ENCODE measurements at regions not wholly inside any gene's neighbourhood (a gene's known extent, or its start where the extent isn't known, plus 50 kb on each side); places are given as distances from the start of the nearest gene placed in this dataset.
A peak's percentile ranks its signal among the peaks of the same experiment; 100 is the strongest.
"Not testable (repeated sequence)": the region's sequence is repeated elsewhere in the genome, so short reads cannot be mapped to it uniquely, and the experiment has no call there.

GRCh38 chr12:73053893-73054292 lies 781.7 kb downstream of the TRHDE start:
- no peak for DNase-seq

DNA sequence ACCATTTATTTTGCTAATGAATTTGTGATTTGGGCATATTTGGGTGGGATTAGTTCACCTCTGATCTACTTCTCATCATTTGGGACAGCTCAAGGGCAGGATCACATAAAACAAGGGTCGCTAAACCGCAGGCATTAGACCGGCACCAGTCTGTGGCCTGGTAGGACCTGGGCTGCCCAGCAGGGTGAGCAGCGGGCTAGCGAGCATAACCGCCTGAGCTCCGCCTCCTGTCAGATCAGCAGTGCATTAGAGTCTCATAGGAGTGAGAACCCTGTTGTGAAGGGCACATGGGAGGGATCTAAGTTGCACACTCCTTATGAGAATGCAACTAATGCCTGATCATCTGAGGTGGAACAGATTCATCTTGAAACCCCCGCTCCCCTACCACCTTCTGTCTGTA lies 785.3 kb downstream of the TRHDE start:
- no peak for DNase-seq

DNA sequence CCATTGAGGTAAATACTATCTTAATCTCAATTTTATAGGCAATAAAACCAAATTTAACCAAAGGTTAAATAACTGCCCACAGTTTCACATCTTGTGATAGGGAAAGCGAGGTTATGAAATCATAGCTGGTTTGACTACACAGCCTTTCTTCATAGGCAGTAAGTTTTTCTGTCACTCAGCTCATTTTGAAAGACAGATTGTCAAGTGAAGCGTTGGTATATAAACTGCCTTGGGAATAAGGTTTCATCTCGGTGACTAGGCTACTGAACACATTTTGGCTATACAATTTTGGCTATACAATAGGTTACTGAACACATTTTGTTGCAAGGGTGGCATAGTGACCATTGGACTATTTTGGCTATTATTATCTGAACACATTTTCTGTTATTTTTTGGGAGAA lies 793.7 kb downstream of the TRHDE start:
- DNase-seq, result no peak

- DNase-seq, result no peak
Observed at GRCh38 chr12:73067616-73068015, 795.4 kb downstream of the TRHDE start.

GRCh38 chr12:73072214-73072613 lies 800.0 kb downstream of the TRHDE start:
- no peak for DNase-seq

DNA sequence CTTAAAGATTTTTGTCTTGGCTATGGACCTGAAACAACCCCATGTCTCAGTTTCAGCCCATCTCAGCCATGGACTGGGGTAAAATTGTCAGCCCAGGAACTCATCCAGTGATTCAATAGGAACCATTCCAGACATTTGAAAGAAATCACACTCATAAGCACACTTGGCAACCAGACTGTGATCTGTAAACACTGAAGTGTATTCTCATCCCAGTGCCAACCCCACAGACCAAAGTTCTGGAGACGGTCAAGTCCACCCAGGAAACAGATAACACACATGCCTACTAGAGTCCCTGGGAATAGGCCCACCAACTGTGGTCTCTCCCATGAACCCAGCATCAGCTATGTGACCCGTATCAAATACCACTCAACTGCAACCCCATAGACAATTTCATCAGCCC lies 804.6 kb downstream of the TRHDE start:
- DNase-seq, result no peak

DNA sequence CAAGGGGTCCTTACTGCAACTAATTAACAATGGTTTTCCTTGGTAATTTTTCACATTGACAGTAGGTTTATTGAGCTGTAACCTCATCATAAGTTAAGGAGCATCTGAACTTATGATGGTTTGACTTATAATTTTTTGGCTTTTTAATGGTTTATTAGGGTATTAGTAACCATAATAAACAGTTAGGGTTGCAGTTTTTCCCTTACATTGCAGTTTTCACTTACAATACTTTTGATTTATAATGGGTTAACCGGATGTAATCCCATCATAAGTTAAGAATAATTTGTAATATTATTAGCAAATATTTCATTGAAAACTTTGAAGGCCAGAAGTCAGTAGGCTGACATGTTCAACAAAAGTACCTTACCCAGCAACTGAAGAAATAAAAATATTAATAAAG lies 811.6 kb downstream of the TRHDE start:
- no peak for DNase-seq

- peak; percentile 0 for DNase-seq
Observed at GRCh38 chr12:73106296-73106695, 834.1 kb downstream of the TRHDE start.

- no peak for DNase-seq
Observed at GRCh38 chr12:73106896-73107295, 834.7 kb downstream of the TRHDE start.

- no peak for DNase-seq
Observed at GRCh38 chr12:73110816-73111215, 838.6 kb downstream of the TRHDE start.

- no peak for DNase-seq
Observed at GRCh38 chr12:73112035-73112816, 840.1 kb downstream of the TRHDE start.

- DNase-seq, result no peak
Observed at GRCh38 chr12:73124480-73124879, 852.3 kb downstream of the TRHDE start.

GRCh38 chr12:73125148-73125547 lies 853.0 kb downstream of the TRHDE start:
- DNase-seq, result no peak

DNA sequence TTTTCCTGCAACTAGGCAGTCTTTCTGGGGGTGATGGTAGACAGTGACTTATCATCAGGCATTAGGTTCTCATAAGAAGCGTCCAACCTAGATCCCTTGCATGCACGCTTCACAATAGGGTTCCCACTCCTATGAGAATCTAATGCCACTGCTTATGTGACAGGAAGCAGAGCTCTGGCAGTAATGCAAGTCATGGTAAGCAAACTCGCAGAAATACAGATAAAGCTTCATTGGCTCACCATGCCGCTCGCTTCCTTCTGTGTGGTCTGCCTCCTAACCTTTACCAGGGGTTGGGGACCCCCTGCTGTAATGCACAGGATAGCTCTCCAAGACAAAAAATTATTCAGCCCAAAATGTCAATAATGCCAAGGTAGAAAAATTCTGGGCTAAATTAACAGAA lies 864.2 kb downstream of the TRHDE start:
- DNase-seq, result no peak

GRCh38 chr12:73139642-73140041 lies 867.5 kb downstream of the TRHDE start:
- DNase-seq, result not testable (repeated sequence)

DNA sequence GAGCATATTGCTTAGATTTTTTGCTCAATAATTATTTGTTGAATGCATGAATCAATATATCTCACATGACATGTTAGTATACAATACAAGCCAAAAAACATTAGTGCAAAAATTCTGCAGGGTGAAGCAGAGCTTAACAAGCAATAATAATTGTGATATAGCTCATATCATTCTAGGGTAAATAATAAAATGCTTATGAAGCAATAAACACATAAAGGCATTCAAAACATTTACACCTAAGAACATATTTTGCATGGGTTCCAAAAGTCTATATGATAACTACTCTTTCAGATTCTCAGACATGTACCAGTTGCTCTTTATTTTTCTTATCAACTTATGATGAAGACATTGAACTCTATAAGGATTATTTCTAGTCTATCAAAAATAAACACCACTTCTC lies 886.2 kb downstream of the TRHDE start:
- no peak for DNase-seq

DNA sequence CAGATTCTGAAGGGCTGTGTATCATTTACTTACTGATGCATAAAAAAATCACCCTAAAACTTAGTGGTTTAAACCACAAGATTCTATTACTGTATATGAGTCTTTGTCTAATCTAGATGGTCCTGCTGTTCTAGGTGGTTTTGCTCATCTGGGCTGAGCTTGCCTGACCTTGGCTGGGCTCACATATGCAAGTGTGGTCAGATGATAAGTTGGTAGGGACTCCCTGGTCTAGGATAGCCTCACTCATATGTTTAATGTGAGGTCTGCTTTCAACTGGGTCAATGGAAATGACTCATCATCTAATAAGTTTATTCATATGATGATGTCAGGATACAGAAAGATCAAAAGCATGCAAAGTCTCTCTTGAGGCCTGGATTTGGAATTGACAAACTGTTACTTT lies 887.8 kb downstream of the TRHDE start:
- DNase-seq, result no peak

- no peak for DNase-seq
Observed at GRCh38 chr12:73161970-73162369, 889.8 kb downstream of the TRHDE start.

DNA sequence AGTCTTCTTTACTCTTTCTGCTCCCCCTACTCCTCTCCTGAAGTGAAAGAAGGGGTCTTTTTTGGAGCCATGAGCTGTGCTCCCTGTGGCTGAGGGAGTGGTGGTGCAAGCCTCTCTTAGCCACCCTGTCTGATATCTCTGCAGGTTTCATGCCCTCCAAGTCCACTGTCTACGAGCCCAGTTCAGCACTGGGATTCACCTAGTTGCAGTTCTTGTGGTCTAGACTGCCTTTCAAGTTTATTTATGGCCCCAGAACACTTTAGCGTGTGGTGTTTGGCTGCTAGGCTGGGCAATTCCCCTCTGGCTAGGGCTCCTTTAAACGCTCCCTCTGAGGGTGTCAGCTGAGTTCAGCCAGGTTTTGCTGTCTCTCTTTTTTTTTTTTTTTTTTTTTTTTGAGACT lies 908.6 kb downstream of the TRHDE start:
- no peak for DNase-seq

- DNase-seq, result no peak
Observed at GRCh38 chr12:73181244-73181643, 909.1 kb downstream of the TRHDE start.

DNA sequence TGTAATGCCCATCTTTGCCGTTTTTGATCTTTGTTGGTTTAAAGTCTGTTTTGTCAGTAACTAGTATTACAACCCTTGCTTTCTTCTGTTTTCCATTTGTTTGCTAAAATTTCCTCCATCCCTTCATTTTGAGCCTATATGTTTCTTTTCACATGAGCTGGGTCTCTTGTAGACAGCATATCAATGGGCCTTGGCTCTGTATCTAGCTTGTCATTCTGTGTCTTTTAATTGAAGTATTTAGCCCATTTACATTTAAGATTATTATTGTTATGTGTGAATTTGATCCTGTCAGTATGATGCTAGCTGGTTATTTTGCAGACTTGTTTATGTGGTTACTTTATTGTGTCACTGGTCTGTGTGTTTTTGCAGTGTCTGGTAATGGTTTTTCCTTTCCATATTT lies 913.2 kb downstream of the TRHDE start:
- no peak for DNase-seq

- DNase-seq, result no peak
Observed at GRCh38 chr12:73186272-73186671, 914.1 kb downstream of the TRHDE start.

- DNase-seq, result no peak
Observed at GRCh38 chr12:73187765-73188164, 915.6 kb downstream of the TRHDE start.

DNA sequence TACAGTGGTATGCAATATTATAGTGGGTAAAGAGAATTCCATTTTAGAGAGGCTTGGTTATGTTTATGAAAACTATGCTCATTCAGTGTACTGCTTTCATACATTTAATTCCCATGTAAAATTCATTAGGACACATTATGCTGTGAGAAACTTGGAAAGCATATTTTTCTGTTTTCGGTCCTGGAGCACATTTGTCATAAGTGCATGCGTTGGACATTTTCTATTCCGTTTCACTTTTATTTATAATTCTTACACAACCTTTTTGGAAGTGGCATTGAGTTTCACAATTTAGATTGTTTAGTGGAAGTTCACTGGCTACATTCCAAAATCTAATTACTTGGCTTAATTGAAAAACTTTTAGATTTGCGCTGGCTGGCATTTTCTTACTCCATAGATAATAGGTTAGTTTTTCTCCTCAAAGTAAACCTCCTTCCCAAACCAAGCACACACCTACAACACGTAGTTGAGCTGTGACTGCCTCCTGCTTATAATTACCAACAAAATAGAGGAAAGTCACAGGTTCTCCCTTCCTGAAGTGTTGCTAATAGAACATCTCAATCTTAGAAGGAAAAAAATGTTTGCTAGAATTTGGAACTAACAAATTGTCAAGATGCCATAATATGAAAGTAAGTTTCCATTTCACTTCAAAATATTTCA lies 938.5 kb downstream of the TRHDE start:
- no peak for DNase-seq
